ENCODE measurements at regions not wholly inside any gene's neighbourhood (a gene's known extent, or its start where the extent isn't known, plus 50 kb on each side); places are given as distances from the start of the nearest gene placed in this dataset.

DNA sequence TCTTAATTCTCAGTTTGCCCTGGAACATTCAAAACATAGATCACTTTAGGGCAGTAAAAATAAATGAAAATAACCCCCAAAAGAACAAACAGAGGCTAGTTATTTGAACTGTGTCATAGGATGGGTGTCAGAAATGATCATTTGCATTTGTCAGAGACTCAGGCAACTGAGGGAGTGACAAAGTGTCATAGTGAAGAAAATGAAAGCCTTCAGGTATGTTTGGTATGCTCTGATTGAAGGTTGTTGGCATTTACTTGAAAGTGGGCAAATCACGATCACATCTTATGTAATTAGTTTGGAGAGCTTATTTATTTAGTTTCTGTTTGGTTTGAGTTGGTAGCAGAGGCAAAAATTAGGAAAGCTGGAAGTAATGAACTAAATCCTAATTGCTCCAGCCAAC, 880.9 kb downstream of the ANKRD7 start:
- no peak for DNase-seq (ENCODE audit: low read depth, low spot score)

DNA sequence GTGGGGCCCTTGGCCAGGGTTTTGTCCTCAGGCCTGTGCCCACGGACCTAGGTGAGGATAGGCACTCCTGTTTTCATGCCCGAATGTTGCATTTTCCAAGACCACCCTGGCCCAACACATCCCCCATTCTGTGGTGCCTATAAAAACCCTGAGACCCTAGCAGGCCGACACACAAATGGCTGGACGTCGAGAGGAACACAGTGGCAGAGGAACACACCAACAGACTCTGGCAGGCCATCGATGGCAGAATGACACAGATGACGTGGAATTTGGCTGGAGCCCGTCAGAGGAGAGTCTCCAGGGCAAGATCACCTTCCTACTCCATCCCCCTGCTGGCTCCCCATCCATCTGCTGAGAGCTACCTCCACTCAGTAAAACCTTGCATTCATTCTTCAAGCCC, 898.8 kb downstream of the ANKRD7 start:
- DNase-seq (ENCODE audit: low read depth, low spot score) (no peak), FAIRE-seq (no peak)
- H3K9me3 ChIP-seq (ENCODE audit: control insufficient read depth, low read depth, low read length): no peaks in the 10 kb centered on the region
- dilution Hi-C loops (cut with MboI; ENCODE audit: extremely low pct_ligation_motif_present, low sequenced_read_pairs): no loop called here
- H3K9ac ChIP-seq (ENCODE audit: control insufficient read depth, extremely low read depth, insufficient read depth, low read length): no peak overlapping the region
- H2AFZ ChIP-seq (ENCODE audit: control insufficient read depth, low read length): no peak overlapping the region
- no peaks in the 10 kb centered on the region for H3K9me1 ChIP-seq (ENCODE audit: control insufficient read depth, extremely low read depth, insufficient read depth, low read length)
- no peaks in the 10 kb centered on the region for H3K4me1 ChIP-seq (ENCODE audit: control insufficient read depth, extremely low read depth, insufficient read depth, low read length)
- no peaks in the 10 kb centered on the region for H3K36me3 ChIP-seq (ENCODE audit: control insufficient read depth in 2 of 2, extremely low read depth in 1 of 2, insufficient read depth in 2 of 2, low read length in 2 of 2)
- H3K27ac ChIP-seq (ENCODE audit: control insufficient read depth, insufficient read depth, low read length): no peak overlapping the region
- H3K79me2 ChIP-seq (ENCODE audit: control insufficient read depth, insufficient read depth, low read length): no peaks in the 10 kb centered on the region
- H4K20me1 ChIP-seq (ENCODE audit: control insufficient read depth, extremely low read depth, insufficient read depth, low read length): no peaks in the 10 kb centered on the region
- H3K4me2 ChIP-seq (ENCODE audit: control insufficient read depth, extremely low read depth, insufficient read depth, low read depth, low read length): no peak overlapping the region
- no peaks in the 10 kb centered on the region for H3K27me3 ChIP-seq (ENCODE audit: control insufficient read depth, extremely low read depth, insufficient read depth, low read length)
- TF ChIP-seq EZH2 (IDR thresholded peaks at IDR 0.05; ENCODE audit: low read length): no peak
- TF ChIP-seq, protein P1, sequence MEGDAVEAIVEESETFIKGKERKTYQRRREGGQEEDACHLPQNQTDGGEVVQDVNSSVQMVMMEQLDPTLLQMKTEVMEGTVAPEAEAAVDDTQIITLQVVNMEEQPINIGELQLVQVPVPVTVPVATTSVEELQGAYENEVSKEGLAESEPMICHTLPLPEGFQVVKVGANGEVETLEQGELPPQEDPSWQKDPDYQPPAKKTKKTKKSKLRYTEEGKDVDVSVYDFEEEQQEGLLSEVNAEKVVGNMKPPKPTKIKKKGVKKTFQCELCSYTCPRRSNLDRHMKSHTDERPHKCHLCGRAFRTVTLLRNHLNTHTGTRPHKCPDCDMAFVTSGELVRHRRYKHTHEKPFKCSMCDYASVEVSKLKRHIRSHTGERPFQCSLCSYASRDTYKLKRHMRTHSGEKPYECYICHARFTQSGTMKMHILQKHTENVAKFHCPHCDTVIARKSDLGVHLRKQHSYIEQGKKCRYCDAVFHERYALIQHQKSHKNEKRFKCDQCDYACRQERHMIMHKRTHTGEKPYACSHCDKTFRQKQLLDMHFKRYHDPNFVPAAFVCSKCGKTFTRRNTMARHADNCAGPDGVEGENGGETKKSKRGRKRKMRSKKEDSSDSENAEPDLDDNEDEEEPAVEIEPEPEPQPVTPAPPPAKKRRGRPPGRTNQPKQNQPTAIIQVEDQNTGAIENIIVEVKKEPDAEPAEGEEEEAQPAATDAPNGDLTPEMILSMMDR (optimal IDR thresholded peaks at IDR 0.05 in 1 of 3, IDR thresholded peaks at IDR 0.05 in 1 of 3, conservative IDR thresholded peaks at IDR 0.05 in 1 of 3; ENCODE audit: extremely low read depth in 1 of 3, insufficient read depth in 2 of 3, low read length in 3 of 3): no peak
- H3K4me3 ChIP-seq (ENCODE audit: control insufficient read depth in 2 of 3, extremely low read depth in 1 of 3, insufficient read depth in 2 of 3, low read depth in 1 of 3, low read length in 3 of 3): no peak overlapping the region

More for the DNA sequence above, 880.9 kb downstream of the ANKRD7 start:
- Histone ChIP-seq H3K9me3 (ENCODE audit: control insufficient read depth, low read depth, low read length) (no peaks in the 10 kb centered on the region), H3K9me1 (ENCODE audit: control insufficient read depth, extremely low read depth, insufficient read depth, low read length) (no peaks in the 10 kb centered on the region), H4K20me1 (ENCODE audit: control insufficient read depth, extremely low read depth, insufficient read depth, low read length) (no peaks in the 10 kb centered on the region), H3K27ac (ENCODE audit: control insufficient read depth, insufficient read depth, low read length) (no peak overlapping the region), H3K4me3 (ENCODE audit: control insufficient read depth in 2 of 3, extremely low read depth in 1 of 3, insufficient read depth in 2 of 3, low read depth in 1 of 3, low read length in 3 of 3) (no peak overlapping the region), H3K4me2 (ENCODE audit: control insufficient read depth, extremely low read depth, insufficient read depth, low read depth, low read length) (no peak overlapping the region), H3K9ac (ENCODE audit: control insufficient read depth, extremely low read depth, insufficient read depth, low read length) (no peak overlapping the region), H3K36me3 (ENCODE audit: control insufficient read depth in 2 of 2, extremely low read depth in 1 of 2, insufficient read depth in 2 of 2, low read length in 2 of 2) (no peaks in the 10 kb centered on the region), H3K27me3 (ENCODE audit: control insufficient read depth, extremely low read depth, insufficient read depth, low read length) (no peaks in the 10 kb centered on the region), H3K79me2 (ENCODE audit: control insufficient read depth, insufficient read depth, low read length) (no peaks in the 10 kb centered on the region), H2AFZ (ENCODE audit: control insufficient read depth, low read length) (no peak overlapping the region), H3K4me1 (ENCODE audit: control insufficient read depth, extremely low read depth, insufficient read depth, low read length) (no peaks in the 10 kb centered on the region)
- dilution Hi-C loops (cut with MboI; ENCODE audit: extremely low pct_ligation_motif_present, low sequenced_read_pairs): no loop called here
- no peak for TF ChIP-seq EZH2 (IDR thresholded peaks at IDR 0.05; ENCODE audit: low read length)
- TF ChIP-seq, protein P1 (optimal IDR thresholded peaks at IDR 0.05 in 1 of 3, IDR thresholded peaks at IDR 0.05 in 1 of 3, conservative IDR thresholded peaks at IDR 0.05 in 1 of 3; ENCODE audit: extremely low read depth in 1 of 3, insufficient read depth in 2 of 3, low read length in 3 of 3): no peak
- FAIRE-seq: no peak

Measured in keratinocyte (primary cell).